Ishikawa (cell line): ENCODE measurements at regions not wholly inside any gene's neighbourhood (a gene's known extent, or its start where the extent isn't known, plus 50 kb on each side); places are given as distances from the start of the nearest gene placed in this dataset.

Experiments
- CREB1 ChIP-seq: IDR thresholded peaks from 2 replicates; pipeline ENCODE4 v1.6.1; 2012; ENCODE audit warnings: low read depth
- EP300 ChIP-seq: IDR thresholded peaks from 2 replicates; pipeline ENCODE4 v1.6.1; 2012; ENCODE audit warnings: borderline replicate concordance
- MAX ChIP-seq: IDR thresholded peaks from 2 replicates; pipeline ENCODE4 v1.6.1; 2012
- RAD21 ChIP-seq: IDR thresholded peaks from 2 replicates; pipeline ENCODE4 v1.6.1; 2012; ENCODE audit warnings: low read depth
- TEAD4 ChIP-seq: IDR thresholded peaks from 2 replicates; pipeline ENCODE4 v1.6.1; 2012
- USF1 ChIP-seq: IDR thresholded peaks from 2 replicates; pipeline ENCODE4 v1.6.1; 2012
- YY1 ChIP-seq: IDR thresholded peaks from 2 replicates; pipeline ENCODE4 v1.6.1; 2012; ENCODE audit warnings: low read depth
- TF ChIP-seq, protein P1 (sequence below): IDR thresholded peaks from 2 replicates; pipeline ENCODE4 v1.6.1; 2012; ENCODE audit warnings: low read depth, mild to moderate bottlenecking

GRCh38 chr5:159780246-159780645, 136.0 kb upstream of the ADRA1B start:
- TF ChIP-seq CREB1 = no peak
- TF ChIP-seq RAD21 = no peak
- TF ChIP-seq EP300 = no peak
- TF ChIP-seq MAX = no peak
- no peak for TF ChIP-seq YY1
- TF ChIP-seq USF1 = no peak
- TF ChIP-seq TEAD4 = no peak
- TF ChIP-seq, protein P1, sequence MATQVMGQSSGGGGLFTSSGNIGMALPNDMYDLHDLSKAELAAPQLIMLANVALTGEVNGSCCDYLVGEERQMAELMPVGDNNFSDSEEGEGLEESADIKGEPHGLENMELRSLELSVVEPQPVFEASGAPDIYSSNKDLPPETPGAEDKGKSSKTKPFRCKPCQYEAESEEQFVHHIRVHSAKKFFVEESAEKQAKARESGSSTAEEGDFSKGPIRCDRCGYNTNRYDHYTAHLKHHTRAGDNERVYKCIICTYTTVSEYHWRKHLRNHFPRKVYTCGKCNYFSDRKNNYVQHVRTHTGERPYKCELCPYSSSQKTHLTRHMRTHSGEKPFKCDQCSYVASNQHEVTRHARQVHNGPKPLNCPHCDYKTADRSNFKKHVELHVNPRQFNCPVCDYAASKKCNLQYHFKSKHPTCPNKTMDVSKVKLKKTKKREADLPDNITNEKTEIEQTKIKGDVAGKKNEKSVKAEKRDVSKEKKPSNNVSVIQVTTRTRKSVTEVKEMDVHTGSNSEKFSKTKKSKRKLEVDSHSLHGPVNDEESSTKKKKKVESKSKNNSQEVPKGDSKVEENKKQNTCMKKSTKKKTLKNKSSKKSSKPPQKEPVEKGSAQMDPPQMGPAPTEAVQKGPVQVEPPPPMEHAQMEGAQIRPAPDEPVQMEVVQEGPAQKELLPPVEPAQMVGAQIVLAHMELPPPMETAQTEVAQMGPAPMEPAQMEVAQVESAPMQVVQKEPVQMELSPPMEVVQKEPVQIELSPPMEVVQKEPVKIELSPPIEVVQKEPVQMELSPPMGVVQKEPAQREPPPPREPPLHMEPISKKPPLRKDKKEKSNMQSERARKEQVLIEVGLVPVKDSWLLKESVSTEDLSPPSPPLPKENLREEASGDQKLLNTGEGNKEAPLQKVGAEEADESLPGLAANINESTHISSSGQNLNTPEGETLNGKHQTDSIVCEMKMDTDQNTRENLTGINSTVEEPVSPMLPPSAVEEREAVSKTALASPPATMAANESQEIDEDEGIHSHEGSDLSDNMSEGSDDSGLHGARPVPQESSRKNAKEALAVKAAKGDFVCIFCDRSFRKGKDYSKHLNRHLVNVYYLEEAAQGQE = no peak
